ENCODE measurements at regions not wholly inside any gene's neighbourhood (a gene's known extent, or its start where the extent isn't known, plus 50 kb on each side); places are given as distances from the start of the nearest gene placed in this dataset.

DNA sequence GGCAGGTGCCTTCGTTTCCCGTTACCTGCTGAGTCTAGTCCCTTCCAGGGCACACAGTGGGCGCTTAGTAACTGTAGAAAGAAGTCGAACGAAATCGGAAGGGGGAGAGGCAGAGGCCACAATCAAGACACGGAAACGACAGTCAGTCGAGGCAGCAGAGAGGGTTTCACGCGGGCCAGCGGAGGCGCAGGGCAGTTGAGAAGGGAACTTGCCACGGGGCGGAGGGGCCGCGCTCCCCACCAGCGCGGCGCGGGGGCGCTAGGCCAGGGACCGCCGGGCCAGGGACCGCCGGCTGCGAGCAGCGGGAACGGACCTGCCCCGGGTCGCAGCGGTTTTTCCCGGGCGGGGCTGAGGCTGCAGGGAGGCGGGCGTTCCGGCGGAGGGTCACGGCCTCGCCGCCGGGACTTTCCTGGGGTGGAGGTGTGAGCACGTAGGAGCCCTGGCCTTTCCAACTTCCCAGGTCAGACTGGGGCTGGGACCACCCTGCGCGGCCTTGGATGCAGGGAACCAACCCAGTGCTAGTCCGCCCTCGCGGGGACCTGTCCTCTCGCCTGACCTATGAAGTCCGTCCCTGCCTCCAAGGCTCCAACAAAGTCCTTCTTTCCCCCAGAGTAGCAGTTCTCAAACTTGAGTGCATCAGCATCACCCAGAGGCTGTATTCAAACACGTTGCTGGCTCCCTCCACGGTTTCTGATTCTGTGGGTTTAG, 150.1 kb upstream of the FGGY start:
- DNase-seq (ENCODE audit: low read depth in 2 of 2), result peak; percentile 40 to 46
- H3K4me3 ChIP-seq (replicated peaks in 1 of 2; ENCODE audit: low read depth in 2 of 2, low read length in 2 of 2), result peak overlapping the region; percentile 36 to 54
- TF ChIP-seq, protein P1, sequence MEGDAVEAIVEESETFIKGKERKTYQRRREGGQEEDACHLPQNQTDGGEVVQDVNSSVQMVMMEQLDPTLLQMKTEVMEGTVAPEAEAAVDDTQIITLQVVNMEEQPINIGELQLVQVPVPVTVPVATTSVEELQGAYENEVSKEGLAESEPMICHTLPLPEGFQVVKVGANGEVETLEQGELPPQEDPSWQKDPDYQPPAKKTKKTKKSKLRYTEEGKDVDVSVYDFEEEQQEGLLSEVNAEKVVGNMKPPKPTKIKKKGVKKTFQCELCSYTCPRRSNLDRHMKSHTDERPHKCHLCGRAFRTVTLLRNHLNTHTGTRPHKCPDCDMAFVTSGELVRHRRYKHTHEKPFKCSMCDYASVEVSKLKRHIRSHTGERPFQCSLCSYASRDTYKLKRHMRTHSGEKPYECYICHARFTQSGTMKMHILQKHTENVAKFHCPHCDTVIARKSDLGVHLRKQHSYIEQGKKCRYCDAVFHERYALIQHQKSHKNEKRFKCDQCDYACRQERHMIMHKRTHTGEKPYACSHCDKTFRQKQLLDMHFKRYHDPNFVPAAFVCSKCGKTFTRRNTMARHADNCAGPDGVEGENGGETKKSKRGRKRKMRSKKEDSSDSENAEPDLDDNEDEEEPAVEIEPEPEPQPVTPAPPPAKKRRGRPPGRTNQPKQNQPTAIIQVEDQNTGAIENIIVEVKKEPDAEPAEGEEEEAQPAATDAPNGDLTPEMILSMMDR (IDR thresholded peaks at IDR 0.05; ENCODE audit: low read depth, low read length), result no peak

DNA sequence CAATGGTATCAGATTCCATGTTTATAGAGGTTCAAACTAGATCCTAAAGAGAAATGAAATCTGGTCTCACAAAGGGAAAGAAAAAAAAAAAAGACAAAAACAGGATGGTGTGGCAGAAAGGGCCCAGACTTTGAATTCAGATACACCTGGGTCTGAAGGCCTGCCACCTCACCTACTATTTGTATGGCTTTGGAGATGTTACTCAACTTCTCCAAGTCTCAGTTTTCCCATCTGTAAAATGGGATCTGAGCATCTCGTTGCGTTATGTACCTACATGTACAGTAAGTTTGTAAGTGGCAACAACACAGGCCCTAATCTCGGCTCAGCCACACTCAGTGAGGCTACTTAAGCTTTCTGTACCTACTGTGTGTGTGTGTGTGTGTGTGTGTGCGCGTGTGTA, 147.5 kb upstream of the FGGY start:
- TF ChIP-seq, protein P1 (IDR thresholded peaks at IDR 0.05; ENCODE audit: low read depth, low read length), result no peak
- no peak for DNase-seq (ENCODE audit: low read depth in 2 of 2)
- H3K4me3 ChIP-seq (replicated peaks in 1 of 2; ENCODE audit: low read depth in 2 of 2, low read length in 2 of 2), result no peak overlapping the region

DNA sequence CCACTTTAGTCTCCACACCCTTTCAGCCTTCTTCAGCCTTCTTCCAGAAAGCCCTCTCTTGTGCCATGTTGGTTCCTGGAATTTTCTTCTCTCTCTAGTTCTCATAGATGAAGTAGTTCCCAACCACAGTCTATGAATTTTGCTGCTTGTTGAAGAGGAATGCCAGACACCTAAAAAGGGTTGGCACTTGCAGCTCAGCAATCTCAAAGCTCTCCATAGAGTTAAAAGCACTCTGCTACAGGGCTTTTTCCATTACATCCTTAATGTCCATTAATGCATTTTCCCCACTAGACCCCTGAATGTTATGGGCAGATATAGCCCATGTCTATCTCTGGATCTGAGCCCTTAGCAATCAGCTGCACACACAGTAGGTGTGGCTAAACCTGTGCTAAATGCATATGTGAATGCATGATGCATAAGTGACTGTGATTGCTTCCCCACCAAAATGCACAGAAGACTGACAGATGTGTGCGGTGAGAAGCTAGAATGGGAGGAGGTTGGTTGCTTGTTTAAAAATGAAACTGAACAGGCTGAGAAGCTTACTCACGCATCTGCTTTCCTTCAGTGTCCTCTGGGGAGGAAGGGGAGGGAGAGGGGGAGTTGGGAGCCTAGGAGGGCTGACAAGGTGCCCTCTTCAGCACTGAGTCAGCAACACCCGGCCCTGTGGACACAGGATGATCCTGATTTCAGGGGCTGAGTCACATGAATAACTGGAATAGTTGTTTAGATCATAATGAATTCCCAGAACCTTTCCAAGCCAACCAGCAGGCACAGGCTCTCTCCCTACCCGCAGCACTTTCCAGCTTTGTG, 146.1 kb upstream of the FGGY start:
- H3K4me3 ChIP-seq (replicated peaks in 1 of 2; ENCODE audit: low read depth in 2 of 2, low read length in 2 of 2), result peak overlapping the region in 1 of 2 donors; percentile 34
- TF ChIP-seq, protein P1 (IDR thresholded peaks at IDR 0.05; ENCODE audit: low read depth, low read length), result no peak
- DNase-seq (ENCODE audit: low read depth in 2 of 2), result peak; percentile 98 to 99

DNA sequence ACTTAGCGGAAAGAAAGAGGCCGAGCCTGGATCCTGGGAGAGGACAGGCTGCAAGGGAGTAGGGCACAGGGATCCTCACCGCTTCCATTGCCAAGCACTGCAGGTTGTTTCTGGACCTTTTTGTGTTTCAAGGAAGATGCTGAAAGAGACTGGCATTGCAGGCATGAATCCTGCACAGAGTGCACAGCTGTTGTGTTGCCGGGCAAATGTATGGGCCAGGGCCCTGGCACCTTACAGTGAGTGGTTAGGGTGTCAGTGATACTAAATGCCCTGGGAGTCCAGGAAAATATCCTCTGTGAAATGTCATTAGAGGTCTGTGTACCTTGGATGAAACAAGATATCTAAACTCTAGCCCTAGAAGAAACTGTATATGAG, 145.5 kb upstream of the FGGY start:
- TF ChIP-seq, protein P1 (IDR thresholded peaks at IDR 0.05; ENCODE audit: low read depth, low read length), result no peak
- no peak for DNase-seq (ENCODE audit: low read depth in 2 of 2)
- no peak overlapping the region for H3K4me3 ChIP-seq (replicated peaks in 1 of 2; ENCODE audit: low read depth in 2 of 2, low read length in 2 of 2)

DNA sequence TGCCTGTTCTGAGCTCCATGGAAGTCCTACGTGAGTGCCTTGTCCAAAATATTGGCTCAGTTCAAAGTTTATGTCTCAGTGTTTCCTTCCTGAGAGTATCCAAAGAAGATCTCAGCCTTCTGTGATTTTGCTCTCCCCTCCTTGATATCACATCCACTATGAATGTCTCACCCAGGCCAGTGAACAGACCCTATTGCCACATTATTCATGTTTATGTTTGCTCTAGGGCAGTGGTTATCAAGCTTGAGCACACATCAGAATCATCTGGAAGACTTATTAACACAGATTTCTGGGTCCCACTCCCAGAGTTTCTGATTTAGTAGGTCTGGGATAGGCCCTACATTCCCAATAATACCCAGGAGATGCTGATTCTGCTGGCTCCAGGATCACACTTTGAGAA, 145.0 kb upstream of the FGGY start:
- H3K4me3 ChIP-seq (replicated peaks in 1 of 2; ENCODE audit: low read depth in 2 of 2, low read length in 2 of 2), result no peak overlapping the region
- TF ChIP-seq, protein P1 (IDR thresholded peaks at IDR 0.05; ENCODE audit: low read depth, low read length), result no peak
- DNase-seq (ENCODE audit: low read depth in 2 of 2), result no peak

DNA sequence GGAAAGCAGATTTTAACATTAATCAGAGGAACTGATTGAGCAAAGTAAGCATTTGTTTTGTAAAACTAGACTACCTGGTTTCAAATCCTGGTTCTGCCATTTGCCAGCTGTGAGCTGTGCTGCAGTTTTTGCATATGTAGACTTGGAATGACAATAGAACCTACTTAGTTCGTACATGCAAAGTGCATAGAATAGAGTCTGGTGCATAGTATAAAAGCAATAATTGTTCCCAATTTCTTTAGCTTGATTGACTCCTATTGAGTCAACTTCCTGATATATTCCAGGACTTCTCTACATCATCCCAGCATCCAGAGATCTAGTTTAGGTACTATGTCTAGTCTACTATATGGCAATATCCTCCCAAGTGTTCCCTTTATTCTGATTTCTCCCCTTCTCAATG, 144.4 kb upstream of the FGGY start:
- no peak for DNase-seq (ENCODE audit: low read depth in 2 of 2)
- H3K4me3 ChIP-seq (replicated peaks in 1 of 2; ENCODE audit: low read depth in 2 of 2, low read length in 2 of 2), result no peak overlapping the region
- TF ChIP-seq, protein P1 (IDR thresholded peaks at IDR 0.05; ENCODE audit: low read depth, low read length), result no peak

All from cardiac fibroblast (primary cell).